ENCODE measurements at regions not wholly inside any gene's neighbourhood (a gene's known extent, or its start where the extent isn't known, plus 50 kb on each side); places are given as distances from the start of the nearest gene placed in this dataset.

DNA sequence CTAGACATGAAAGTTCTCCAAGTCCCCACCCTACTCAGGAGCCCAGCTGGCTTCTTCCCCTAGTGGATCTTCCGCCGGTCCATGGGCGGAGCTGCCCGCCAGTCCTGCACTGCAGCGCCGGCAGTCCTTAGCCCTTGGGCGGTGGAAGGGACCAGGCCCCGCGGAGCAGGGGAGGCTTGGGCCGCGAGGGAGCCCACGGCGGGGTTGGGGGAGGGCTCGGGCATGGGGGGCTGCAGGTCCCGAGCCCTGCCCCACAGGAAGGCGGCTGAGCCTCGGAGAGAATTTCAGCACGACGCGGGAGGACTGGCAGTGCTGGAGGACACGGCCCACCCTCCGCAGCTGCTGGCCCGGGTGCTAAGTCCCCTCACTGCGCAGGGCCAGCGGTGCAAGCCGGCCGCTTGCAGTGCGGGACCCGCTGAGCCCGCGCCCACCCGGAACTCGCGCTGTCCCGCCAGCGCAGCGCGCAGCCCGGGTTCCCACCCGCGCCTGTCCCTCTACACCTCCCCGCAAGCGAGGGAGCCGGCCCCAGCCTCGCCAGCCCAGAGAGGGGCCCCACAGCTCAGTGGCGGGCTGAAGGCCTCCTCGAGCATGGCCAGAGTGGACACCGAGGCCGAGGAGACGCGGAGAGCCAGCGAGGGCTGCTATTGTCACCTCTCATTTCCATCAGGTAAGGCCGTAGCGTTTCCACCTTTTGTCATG is 1398.6 kb downstream of the MRPL39 start:
- no peak for DNase-seq

DNA sequence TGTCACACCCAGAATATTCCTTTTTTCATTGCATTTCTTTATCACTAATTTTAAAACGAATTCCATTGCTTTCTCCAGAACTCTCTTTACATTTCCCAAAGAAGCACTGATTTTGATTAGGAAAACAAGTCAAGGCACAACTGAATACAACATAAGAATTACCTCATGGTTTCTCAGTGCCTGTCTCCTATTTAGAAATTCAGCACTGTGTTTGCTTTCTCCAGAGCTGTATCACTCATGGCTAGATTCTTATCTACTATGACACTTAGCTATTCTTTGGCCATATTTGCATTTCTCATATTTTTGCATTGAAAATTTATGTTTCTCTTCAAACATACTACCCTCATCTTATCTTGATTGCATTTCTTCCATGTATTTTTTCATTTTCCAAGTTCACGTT is 1402.0 kb downstream of the MRPL39 start:
- no peak for DNase-seq

DNA sequence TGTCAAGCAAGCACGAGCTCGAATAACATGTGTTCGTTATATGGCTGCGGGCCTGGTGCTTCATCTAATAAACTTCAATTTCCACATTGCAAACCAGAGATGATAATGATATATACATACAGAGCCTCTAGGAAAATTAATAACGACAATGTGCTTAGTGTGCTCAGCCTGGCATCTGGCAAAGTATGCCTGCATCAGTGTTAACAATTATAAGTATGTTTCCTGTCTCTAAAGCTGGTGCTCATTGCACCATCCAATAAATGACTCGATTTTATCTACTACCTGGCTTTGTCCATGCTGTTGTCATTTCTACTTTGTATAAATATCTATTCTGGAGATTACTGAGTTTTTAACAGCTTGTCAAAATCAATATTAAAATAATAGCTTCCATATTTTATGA is 1402.6 kb downstream of the MRPL39 start:
- no peak for DNase-seq

DNA sequence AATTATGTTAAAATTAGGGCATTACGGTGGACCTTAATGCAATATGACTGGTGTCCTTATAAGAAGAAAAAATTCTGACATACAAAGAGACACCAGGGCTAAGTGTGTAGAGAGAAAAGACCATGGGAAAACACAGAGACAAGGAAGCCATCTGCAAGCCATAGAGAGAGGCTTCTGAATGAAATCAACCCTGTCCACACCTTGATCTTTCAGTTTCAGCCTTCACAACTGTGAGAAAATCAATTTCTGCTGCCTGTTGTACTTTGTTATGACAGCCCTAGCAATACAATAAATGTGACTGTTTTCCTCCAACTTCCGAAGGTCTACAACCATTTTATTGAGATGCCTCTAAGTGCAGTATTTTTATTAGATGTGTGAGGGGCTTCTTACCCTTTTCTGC is 1407.2 kb downstream of the MRPL39 start:
- DNase-seq, result no peak

DNA sequence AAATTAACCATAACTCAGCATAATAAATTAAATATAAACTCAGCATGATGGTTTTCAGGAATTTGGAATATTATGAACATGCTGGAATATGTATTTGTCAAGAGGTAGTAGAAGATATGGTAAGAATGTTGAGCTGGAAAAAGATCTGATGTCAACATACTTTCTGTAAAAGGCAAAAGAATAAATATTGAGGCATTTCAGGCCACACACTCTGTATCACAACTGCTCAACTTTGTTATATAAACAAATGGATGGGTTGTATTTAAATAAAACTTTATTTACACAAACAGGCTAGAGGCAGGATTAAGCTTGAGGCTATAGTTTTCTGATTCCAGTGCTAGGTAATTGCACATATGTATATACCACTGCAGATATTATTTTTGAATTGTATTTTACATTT is 1409.4 kb downstream of the MRPL39 start:
- DNase-seq, result peak; percentile 31

DNA sequence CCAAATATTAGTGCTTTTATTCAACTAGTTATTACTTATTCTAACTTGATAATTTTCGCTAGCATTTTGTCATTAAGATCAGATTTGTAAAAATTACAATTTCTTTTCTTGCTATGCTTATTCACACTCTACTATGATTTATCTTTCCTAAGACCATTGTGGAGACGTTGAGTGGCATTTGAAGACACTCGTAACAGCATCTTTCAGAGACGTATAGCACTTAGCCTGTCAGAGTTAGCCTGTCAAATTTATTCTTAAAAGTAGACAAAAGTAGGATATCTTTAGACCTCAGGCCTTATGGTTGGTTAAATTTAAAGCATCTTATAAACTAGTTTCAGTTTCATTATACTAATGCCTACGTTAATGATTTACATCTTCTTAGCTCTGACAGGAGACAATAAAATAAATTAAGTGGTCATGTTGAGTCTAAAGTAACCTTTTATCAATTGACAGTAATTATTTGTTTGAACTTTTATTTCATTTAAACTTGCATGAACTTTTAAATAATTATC is 1410.1 kb downstream of the MRPL39 start:
- DNase-seq, result no peak

DNA sequence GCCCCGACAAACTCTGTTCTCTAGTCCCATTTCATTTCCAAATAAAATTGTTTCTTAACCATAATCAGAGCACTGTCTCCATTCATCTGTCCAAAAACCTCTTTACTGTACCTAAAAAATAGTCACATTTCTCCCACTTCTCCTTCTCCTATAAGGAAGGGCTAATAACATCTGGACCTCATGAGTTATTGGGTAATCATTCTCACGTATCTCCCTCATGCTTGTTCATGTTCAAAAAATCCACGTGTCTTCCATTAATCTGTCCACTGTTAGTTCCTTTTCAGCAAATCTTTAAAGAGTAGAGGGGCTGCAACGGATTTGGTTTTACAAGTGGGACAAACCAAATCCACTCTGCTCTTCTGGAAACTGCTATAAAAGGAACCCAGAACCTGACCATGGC is 1418.8 kb downstream of the MRPL39 start:
- DNase-seq, result peak; percentile 66

DNA sequence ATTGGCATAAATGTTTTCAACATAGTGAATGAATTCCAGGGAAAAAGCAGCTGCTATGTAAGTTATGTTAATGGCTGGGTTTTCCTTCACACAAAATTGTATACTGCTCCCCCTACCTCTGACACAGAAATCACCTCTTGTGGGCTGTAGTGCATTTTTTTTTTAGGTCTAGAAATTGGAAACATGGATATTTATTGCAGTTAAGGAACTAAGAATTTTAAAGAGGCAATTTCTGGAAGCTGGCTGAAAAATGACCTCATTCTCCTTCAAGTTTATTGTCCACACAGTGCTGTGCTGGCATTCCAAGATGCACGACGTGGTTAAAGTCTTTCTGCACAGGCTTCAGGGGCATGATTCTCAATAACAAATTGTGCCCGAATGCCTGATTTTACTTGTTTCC is 1424.2 kb downstream of the MRPL39 start:
- DNase-seq, result peak; percentile 60

DNA sequence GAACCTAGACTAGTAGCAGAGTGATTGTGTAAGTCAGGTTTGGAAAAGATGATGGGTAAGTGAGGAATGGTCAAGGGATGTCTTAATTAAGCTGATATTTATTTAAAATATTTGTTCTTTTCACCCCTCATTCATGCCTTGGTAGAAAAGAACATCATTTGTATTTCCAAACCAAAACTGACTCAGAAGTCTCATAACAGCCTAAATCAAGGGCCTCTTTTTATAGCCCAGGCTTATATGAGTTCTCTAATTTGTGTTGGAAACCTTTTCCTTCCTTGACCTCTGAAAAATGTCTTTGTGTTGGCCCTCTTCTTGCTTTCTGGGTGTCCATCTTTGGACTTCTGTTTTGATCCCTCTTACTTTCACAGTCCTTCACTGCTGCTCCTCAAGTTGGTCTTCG is 1428.2 kb downstream of the MRPL39 start:
- no peak for DNase-seq

DNA sequence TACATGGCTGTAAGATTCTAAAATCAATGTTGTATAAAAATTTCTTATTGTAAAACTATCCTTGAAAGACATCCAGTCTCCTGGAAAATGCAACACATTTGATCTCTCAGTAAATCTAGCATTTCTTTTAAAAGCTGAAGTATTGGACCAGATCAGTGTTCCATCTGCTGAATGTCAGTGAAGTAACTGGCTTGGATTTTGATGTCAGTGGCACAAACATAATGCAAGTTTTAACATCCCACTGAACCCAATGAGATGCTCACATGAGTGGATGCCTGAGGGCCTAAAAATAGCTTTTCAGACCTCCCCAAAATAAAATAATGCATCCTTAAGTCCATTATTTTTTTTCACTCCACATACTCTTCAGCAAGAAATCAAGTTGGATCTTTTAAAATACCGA is 1432.2 kb downstream of the MRPL39 start:
- no peak for DNase-seq

DNA sequence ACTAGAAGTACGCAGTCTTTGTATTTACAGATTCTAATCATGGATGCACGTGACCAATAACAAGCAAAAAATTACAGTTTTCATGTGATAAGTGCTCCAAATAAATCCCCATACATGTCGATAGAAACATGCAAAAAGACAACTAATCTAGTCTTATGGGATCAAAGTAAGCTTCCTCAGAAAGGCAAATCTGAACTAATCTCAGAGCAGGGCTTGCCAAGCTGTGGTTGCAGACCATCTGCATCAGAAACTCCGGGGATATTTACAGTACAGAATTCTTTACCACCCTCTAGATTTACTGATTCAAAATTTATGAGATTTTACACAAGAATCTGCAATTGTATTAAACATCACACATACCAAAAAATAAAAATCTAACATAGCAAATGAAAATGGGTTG is 1435.5 kb downstream of the MRPL39 start:
- DNase-seq, result no peak

DNA sequence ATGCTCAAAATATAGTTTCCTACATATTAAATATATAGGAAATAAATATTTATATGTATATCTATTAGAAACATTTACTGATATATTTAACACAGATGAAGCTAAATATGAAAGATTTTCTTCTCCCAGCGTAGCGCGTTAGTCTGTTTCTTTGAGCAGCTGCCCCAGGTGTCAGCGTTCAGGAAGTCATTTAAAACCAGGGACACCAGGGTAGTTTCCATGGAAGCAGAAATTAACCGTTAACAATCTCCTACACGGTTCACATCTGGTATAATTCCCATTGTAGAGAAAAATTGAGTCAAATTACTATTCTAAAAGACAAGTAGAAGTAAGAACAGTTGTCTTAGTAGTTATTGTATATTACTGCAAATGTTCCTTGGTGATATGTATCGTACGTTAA is 1443.7 kb downstream of the MRPL39 start:
- DNase-seq, result no peak

DNA sequence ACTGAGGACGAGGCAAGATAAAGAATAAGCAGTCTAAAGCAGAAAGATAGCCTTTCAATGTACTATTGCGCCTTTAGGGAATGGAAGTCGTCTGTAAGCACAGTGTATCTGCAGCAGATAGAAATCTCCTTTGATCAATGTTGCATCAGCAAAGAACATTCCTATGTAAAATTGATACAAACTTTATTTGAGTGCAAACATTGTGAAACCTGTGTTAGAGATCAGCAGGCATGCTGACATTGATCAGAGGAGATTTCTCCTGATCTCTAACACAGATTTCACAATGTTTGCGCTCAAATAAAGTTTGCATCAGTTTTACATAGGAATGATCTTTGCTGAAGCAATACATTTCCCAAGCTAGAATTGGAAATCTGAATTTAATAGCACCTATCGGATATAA is 1446.8 kb downstream of the MRPL39 start:
- no peak for DNase-seq

DNA sequence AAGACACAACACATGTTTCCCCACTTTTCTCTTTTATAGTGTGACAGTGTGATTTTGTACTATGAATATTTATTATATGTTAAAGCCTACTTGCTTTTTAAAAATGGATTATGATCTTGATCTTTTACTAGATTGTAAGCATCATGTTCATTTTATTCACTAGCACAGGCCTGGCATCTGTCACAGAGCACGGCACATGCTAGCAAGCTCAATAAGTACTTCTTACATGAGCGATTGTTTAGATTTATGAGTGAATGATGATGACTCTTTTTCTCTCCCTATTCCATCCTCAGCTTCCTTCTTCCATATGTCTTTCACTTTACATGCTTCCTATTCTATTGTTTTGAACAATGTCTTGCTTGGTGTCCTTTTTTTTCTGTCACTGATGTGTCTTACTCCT is 1454.1 kb downstream of the MRPL39 start:
- DNase-seq, result no peak

DNA sequence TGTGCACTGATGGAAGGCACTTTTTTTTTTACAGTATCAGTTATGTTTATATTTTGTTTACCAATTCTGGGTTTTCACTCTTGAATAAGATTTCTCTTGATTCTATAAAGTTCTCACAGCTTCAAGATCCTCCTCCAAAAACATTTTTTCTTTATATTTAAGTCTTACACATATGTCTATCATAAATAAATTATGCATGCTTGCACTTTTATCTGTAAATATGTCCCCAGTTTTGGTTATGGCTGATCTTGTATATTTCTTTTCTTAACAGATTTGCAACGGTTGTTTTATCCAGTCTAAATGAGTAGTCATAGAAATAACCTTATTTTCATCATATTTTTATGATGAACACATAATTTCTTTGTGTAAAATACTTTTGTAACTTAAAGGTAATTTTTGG is 1456.5 kb downstream of the MRPL39 start:
- DNase-seq, result no peak

DNA sequence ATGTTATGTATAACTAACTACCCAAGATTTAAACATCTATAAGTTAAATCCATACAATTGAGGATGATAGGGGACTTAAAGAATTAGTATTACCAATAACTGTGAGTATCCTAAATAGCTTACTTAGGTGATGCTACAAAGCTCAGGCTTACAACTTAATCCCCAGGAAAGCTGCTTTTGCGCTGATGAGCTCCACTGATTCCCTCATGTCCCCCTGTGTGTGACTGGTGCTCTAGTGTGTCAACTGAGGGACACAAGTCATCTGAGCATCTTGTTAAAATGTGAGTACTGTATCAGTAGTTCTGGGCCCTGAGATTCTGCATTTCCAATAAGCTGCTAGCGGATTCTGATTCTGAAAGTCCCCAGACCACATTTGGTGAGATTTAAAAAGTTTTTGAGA is 1458.8 kb downstream of the MRPL39 start:
- no peak for DNase-seq

DNA sequence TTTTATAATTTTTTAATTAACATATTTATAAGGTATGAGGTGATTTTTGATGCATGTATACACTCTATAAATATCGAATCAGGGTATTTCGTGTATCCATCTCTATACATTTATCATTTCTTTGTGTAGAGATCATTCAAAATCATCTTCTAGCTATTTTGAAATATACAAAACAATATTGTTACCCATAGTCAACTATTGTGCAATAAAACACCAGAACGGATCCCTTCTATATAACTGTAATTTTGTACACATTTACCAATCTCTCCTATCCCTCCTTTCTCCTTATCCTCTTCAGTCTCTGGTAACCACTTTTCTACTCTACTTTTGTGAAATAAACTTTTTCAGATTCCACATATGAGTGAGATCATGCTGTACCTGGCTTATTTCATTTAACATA is 1459.6 kb downstream of the MRPL39 start:
- no peak for DNase-seq

DNA sequence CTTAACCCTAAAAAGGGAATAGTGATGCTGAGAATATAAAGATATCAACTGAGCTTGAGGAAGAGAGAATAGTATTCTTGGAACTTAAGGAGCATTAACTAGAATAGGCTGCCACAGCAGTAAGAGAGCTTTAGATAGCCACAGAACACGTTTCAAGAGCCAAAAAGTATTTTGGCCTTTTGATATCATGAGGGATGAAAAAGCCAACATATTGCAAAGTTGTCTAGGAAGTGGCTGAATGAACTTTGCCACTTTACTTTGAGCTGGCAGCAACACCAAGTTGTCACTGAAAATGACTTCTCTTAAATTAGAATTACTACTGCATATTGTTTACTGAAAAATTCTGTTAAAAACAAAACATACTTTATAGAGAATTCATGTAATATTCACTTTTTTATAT is 1476.2 kb downstream of the MRPL39 start:
- no peak for DNase-seq

DNA sequence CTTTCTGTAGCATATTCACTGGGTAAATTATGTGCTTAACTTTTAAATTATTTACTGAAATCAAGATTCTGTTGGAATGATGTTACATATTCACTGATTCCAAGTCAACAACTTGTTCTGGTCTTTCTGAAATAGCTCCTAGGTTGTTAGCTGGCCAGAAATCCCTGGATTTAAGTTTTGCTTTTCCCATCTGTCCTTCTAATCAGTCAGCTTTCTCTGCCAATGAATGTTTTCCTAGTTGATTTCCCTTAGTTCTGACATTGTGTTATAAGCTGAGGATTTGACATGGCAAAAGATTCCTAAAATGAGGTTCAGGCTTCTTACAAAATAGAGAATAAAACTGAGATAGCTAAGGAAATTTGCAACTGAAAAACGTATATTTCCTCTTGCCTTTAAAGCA is 1479.6 kb downstream of the MRPL39 start:
- DNase-seq, result no peak

DNA sequence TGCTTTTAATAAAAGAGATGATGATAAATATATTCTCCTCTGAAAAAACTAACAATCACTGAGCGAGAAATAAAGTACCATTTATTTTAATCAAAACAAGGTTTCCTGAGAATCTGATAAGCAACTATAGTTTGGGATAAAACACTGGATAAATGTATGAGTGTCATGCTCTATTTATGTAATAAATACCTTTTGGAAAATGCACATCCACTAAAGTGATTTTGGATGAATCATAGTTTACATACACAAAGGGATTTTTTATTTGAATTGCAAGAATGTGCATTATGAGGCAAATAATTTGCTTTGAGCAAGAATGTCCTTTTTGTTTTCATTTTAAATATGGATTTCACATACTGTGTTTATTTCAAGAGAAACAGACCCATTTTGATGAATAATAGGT is 1483.5 kb downstream of the MRPL39 start:
- no peak for DNase-seq

DNA sequence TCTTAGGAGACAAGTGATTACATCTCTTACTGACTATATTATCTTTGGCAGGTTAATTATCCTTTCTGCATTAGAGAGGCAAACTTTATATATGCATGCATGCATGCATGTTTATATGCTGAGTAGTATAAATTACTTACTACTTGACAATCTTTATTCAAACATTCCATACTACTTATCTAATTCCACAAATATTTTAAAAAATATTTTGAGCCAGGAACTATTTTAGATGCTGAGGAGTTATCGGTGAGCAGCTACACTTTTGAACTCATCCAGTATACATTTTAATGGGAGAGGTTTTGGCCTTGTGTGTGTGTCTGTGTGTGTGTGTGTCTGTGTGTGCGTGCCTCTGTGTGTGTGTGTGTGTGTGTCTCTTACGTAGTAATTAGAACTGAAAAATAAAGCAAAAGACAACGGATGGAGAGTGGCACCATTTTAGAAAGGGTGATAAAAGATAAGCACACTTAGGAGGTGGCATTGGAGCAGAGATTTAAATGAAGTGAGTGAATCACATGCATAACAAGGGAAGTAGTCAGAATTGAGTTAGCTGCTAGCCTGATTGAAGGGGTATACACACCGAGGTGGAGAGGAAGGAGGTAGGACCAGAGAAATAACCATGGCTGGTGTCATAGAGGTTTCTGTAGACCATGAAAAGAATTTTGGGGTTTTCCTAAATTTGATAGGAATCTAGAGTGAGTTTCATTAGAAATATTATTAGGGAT is 1488.4 kb downstream of the MRPL39 start:
- DNase-seq, result peak; percentile 67

DNA sequence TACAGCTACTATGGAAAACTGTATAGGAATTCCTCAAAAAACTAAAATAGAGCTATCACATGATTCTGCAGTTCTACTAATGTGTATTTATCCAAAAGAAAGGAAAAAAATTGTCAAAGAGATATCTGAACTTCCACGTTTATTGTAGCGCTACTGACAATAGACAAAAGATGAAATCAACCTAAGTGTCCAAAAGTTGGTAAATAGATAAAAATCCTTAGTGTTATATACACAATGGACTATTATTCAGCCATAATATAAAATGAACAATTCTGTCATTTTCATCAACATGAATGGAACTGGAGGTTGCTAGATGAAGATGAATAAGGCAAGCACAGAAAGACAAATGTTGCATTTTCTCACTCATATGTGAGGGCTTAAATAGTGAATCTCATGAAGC is 1492.1 kb downstream of the MRPL39 start:
- DNase-seq, result no peak

DNA sequence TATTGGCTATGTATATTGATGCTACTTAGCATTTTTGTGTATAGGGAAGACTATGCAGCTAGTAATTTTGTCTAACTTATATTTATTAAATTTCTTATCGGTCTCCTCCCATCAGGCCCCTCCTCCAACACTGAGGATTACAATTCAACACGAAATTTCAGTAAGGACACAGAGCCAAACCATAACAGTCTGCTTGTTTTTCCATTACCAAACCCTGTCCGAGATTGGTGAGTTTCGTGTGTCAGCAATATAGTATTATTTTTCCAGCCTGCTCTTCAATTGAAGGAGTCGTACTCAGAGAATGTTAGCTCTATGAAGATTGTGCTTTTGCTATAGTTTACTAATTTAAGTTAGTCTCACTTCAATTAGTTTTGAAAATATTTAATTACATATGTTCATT is 1495.3 kb downstream of the MRPL39 start:
- DNase-seq, result no peak

DNA sequence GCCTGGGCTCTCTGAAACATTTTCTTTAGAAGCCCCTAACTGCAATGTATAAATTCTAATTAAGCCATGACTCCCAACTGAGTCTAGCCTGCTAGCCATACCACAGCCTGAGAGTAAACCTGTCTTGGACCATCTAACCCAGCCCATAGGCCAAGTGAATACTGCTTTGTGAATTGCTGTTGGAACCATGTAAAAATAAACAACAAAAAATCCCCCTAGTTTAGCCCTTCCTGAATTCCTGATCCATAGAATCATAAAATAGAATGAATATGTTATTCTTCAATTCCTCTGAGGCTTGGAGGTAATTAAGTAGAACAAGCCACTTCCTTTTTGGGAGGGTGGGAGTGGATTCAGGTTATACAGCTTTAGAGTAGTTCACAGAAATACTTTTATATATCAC is 1496.4 kb downstream of the MRPL39 start:
- peak; percentile 40 for DNase-seq

Data from fibroblast of skin of abdomen (primary cell).